ENCODE measurements at regions not wholly inside any gene's neighbourhood (a gene's known extent, or its start where the extent isn't known, plus 50 kb on each side); places are given as distances from the start of the nearest gene placed in this dataset.

- TF ChIP-seq CTCF (IDR thresholded peaks at IDR 0.05 in 4 of 5, conservative IDR thresholded peaks at IDR 0.05 in 1 of 5) (no peak), POLR2A (IDR thresholded peaks at IDR 0.05) (no peak)
Measured at GRCh38 chr1:213435715-213436114, 384.7 kb downstream of the RPS6KC1 start.
